Colonic mucosa (tissue), 4 donors: ENCODE measurements at regions not wholly inside any gene's neighbourhood (a gene's known extent, or its start where the extent isn't known, plus 50 kb on each side); places are given as distances from the start of the nearest gene placed in this dataset.
A peak's percentile ranks its signal among the peaks of the same experiment; 100 is the strongest.

Source experiments
- DNase-seq: peaks from one replicate; pipeline ENCODE4 v3.0.0-alpha.2; 2020
- H3K27ac ChIP-seq: fragments of 200-600 bp; one replicate; pipeline ENCODE4 v1.8.0; 2021
- H3K27me3 ChIP-seq: fragments of 200-600 bp; one replicate; pipeline ENCODE4 v1.8.0; 2021
- H3K36me3 ChIP-seq: fragments of 200-600 bp; one replicate; pipeline ENCODE4 v1.8.0; 2021
- H3K4me1 ChIP-seq: fragments of 200-600 bp; one replicate; pipeline ENCODE4 v1.8.0; 2021; ENCODE audit warnings: mild to moderate bottlenecking
- H3K4me3 ChIP-seq: fragments of 200-600 bp; one replicate; pipeline ENCODE4 v1.8.0; 2021
- H3K9ac ChIP-seq, 2 donors: one replicate each; pipeline ENCODE4 v1.7.0; 2013; ENCODE audit warnings: control low read depth in 2 of 2, low read depth in 2 of 2, low read length in 2 of 2
- H3K9me3 ChIP-seq: fragments of 200-600 bp; one replicate; pipeline ENCODE4 v1.8.0; 2021
- intact Hi-C: fragments of 100-400 bp; cut with DNase I; formaldehyde crosslinking; loops from one replicate; pipeline ENCODE4 v1.14.1; 2022
- TF ChIP-seq, protein P1 (sequence below): fragments of 200-600 bp; IDR thresholded peaks from one replicate; pipeline ENCODE4 v1.8.0; 2022; ENCODE audit warnings: antibody characterized with exemption, mild to moderate bottlenecking
- donor health status: healthy.
- donor health status: DM: no; HTN: no; CAD: no.
- donor health status: DM: no; HTN: no; CAD: no.

GRCh38 chr13:90857921-90858320, 489.6 kb upstream of the MIR17HG start:
- H3K36me3 ChIP-seq, result no peaks in the 10 kb centered on the region
- no peak for DNase-seq
- H3K4me1 ChIP-seq, result no peaks in the 10 kb centered on the region
- intact Hi-C loops, result no loop called here
- TF ChIP-seq, protein P1, sequence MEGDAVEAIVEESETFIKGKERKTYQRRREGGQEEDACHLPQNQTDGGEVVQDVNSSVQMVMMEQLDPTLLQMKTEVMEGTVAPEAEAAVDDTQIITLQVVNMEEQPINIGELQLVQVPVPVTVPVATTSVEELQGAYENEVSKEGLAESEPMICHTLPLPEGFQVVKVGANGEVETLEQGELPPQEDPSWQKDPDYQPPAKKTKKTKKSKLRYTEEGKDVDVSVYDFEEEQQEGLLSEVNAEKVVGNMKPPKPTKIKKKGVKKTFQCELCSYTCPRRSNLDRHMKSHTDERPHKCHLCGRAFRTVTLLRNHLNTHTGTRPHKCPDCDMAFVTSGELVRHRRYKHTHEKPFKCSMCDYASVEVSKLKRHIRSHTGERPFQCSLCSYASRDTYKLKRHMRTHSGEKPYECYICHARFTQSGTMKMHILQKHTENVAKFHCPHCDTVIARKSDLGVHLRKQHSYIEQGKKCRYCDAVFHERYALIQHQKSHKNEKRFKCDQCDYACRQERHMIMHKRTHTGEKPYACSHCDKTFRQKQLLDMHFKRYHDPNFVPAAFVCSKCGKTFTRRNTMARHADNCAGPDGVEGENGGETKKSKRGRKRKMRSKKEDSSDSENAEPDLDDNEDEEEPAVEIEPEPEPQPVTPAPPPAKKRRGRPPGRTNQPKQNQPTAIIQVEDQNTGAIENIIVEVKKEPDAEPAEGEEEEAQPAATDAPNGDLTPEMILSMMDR, result no peak
- no peaks in the 10 kb centered on the region for H3K9me3 ChIP-seq
- no peak overlapping the region for H3K4me3 ChIP-seq
- H3K27ac ChIP-seq, result no peak overlapping the region
- H3K9ac ChIP-seq, result no peak overlapping the region
- no peaks in the 10 kb centered on the region for H3K27me3 ChIP-seq

DNA sequence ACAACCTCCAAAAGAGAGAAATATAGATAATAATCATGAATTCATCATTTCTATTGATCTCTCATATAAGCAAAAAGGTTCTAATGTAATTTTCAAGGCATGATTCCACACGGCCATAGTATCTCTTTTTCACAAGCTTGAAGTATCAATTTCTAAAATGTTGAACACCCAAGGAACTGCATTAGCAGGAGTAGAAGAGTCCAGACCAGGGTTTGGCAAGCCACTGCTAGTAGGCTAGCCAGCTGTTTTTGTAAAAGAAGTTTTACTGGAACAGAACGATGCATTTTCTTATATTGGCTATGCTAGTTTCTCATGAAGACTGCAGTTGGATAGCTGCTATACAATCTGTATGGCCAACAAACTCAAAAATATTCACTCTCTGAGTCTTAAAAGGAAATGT, 481.5 kb upstream of the MIR17HG start:
- Histone ChIP-seq H3K27ac (no peak overlapping the region), H3K4me1 (no peaks in the 10 kb centered on the region), H3K36me3 (no peaks in the 10 kb centered on the region), H3K27me3 (no peaks in the 10 kb centered on the region), H3K4me3 (no peak overlapping the region), H3K9me3 (no peaks in the 10 kb centered on the region), H3K9ac (no peak overlapping the region)
- no peak for DNase-seq
- TF ChIP-seq, protein P1, result no peak
- intact Hi-C loops, result no loop called here

DNA sequence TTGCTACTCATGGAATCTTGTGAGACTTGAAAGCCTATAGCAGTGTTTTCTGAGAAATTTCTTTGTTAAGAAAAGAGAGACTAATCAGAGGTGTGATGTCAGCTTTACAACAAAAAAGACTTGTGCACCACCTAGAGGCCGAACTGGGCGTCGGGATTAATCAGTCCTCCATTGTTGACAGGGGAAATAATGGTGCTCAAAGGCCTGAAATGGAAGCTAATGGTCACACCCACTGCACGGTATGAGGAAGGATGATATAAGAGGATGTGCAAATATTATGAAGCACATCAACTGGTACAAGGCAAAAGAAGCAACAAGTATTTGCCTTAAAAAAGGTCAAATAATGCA, 480.2 kb upstream of the MIR17HG start:
- peak; percentile 63 for DNase-seq
- Histone ChIP-seq H3K9ac (no peak overlapping the region), H3K9me3 (no peaks in the 10 kb centered on the region), H3K27me3 (no peaks in the 10 kb centered on the region), H3K27ac (no peak overlapping the region), H3K36me3 (no peaks in the 10 kb centered on the region), H3K4me1 (no peaks in the 10 kb centered on the region), H3K4me3 (no peak overlapping the region)
- TF ChIP-seq, protein P1, result peak; percentile 47
- intact Hi-C loops, result no loop called here

DNA sequence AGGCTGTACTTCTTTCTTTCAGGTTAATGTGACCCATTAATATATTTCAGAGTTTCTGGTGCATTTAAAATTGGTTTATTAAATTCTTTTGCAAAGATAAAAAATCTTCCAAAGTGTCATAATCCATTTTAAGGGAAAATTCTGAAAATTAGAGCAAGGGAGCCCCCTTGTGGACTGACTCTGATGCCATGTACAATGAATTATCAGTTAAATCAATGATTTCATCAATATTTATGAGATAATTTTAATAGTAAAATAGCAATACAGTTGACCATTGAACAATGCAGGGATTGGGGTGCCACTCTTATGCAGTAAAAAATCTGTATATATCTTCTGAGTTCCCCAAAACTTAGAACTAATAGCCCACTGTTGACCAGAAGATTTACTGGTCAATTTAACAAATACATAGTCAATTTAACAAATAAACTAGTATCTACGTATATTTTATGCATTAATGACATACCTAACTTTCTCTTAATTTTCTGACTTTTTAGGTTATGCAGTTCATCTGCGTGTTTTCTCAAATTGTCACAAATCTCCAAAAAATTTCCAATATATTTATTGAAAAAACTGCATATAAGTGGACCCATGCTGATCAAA, 479.1 kb upstream of the MIR17HG start:
- DNase-seq, result peak; percentile 23
- H3K27me3 ChIP-seq, result no peaks in the 10 kb centered on the region
- intact Hi-C loops, result no loop called here
- no peaks in the 10 kb centered on the region for H3K9me3 ChIP-seq
- TF ChIP-seq, protein P1, result peak; percentile 43
- H3K9ac ChIP-seq, result no peak overlapping the region
- no peaks in the 10 kb centered on the region for H3K4me1 ChIP-seq
- no peaks in the 10 kb centered on the region for H3K36me3 ChIP-seq
- H3K4me3 ChIP-seq, result no peak overlapping the region
- no peak overlapping the region for H3K27ac ChIP-seq

- Histone ChIP-seq H3K4me1 (no peaks in the 10 kb centered on the region), H3K27ac (no peak overlapping the region), H3K27me3 (no peaks in the 10 kb centered on the region), H3K36me3 (no peaks in the 10 kb centered on the region), H3K9me3 (no peaks in the 10 kb centered on the region), H3K9ac (no peak overlapping the region), H3K4me3 (no peak overlapping the region)
- TF ChIP-seq, protein P1, result no peak
- intact Hi-C loops, result no loop called here
- DNase-seq, result no peak
Measured at GRCh38 chr13:90869580-90869979, 477.9 kb upstream of the MIR17HG start.
